Mammary epithelial cell (primary cell): ENCODE measurements at regions not wholly inside any gene's neighbourhood (a gene's known extent, or its start where the extent isn't known, plus 50 kb on each side); places are given as distances from the start of the nearest gene placed in this dataset.

ENCODE experiments used
- CTCF ChIP-seq, 2 donors: IDR thresholded peaks in 1 of 2; conservative IDR thresholded peaks in 1 of 2; 2 replicates each; pipeline ENCODE4 v1.5.1; 2011 to 2012; ENCODE audit warnings: inconsistent platforms in 2 of 2, low read length in 2 of 2, mild to moderate bottlenecking in 2 of 2, control low read depth in 1 of 2, low read depth in 1 of 2; ENCODE audit not compliant: insufficient read depth in 1 of 2; ENCODE audit errors: extremely low read depth in 1 of 2
- EZH2 ChIP-seq: IDR thresholded peaks from 2 replicates; pipeline ENCODE4 v1.6.1; 2012; ENCODE audit warnings: low read length, inconsistent platforms, borderline replicate concordance

GRCh38 chr10:81722399-81722798 lies 152.6 kb upstream of the NRG3 start:
- no peak for TF ChIP-seq EZH2
- no peak for TF ChIP-seq CTCF (conservative IDR thresholded peaks at IDR 0.05 in 1 of 2, IDR thresholded peaks at IDR 0.05 in 1 of 2; ENCODE audit: extremely low read depth in 1 of 2, insufficient read depth in 1 of 2, low read depth in 1 of 2, low read length in 2 of 2)
